H1 (cell line): ENCODE measurements at regions not wholly inside any gene's neighbourhood (a gene's known extent, or its start where the extent isn't known, plus 50 kb on each side); places are given as distances from the start of the nearest gene placed in this dataset.
A peak's percentile ranks its signal among the peaks of the same experiment; 100 is the strongest.

Experiments
- CTCF ChIA-PET: fragments of 300-600 bp; sonication (Branson Sonifier 250); formaldehyde crosslinking; loops from one replicate; lab custom pipeline; 2021; ENCODE audit not compliant: partially characterized antibody; lab: Charles Lee
- POLR2A ChIA-PET: fragments of 300-600 bp; sonication (Branson Sonifier 250); formaldehyde crosslinking; loops from one replicate; lab custom pipeline; 2021; ENCODE audit warnings: inconsistent platforms; ENCODE audit not compliant: partially characterized antibody; lab: Charles Lee
- DNase-seq, 2 experiments: peaks; one replicate each; pipeline versions ENCODE4 v3.0.0 to v3.0.0-alpha.2; 2010 to 2022; ENCODE audit warnings: low spot score in 2 of 2, low read depth in 1 of 2, mixed read lengths in 1 of 2
- FAIRE-seq: peaks from 2 replicates; lab custom pipeline; 2011; peaks lifted over from hg19 to GRCh38; lab: Jason Lieb, UNC
- H2AFZ ChIP-seq: 2 replicates; pipeline ENCODE4 v1.8.1; 2012; ENCODE audit warnings: low read length, inconsistent platforms
- H2AK5ac ChIP-seq: 2 replicates; pipeline ENCODE4 v1.6.1; 2013; ENCODE audit warnings: low read depth, low read length
- H2BK120ac ChIP-seq: replicated peaks from 2 replicates; pipeline ENCODE3; 2013; ENCODE audit warnings: low read depth, low read length, inconsistent platforms
- H2BK12ac ChIP-seq: 2 replicates; pipeline ENCODE4 v1.6.1; 2013; ENCODE audit warnings: low read depth, low read length
- H2BK15ac ChIP-seq: 2 replicates; pipeline ENCODE4 v1.6.1; 2013; ENCODE audit warnings: low read length
- H2BK20ac ChIP-seq: 2 replicates; pipeline ENCODE4 v1.6.1; 2013; ENCODE audit warnings: low read length
- H2BK5ac ChIP-seq: 2 replicates; pipeline ENCODE4 v1.6.1; 2013; ENCODE audit warnings: low read depth, low read length
- H3K14ac ChIP-seq: 2 replicates; pipeline ENCODE4 v1.6.1; 2013; ENCODE audit warnings: inconsistent platforms; ENCODE audit not compliant: insufficient read length
- H3K18ac ChIP-seq: 2 replicates; pipeline ENCODE4 v1.6.1; 2013; ENCODE audit warnings: low read length; ENCODE audit errors: extremely low read depth
- H3K23ac ChIP-seq: 2 replicates; pipeline ENCODE4 v1.6.1; 2013; ENCODE audit warnings: inconsistent platforms; ENCODE audit not compliant: insufficient read length
- H3K23me2 ChIP-seq: 2 replicates; pipeline ENCODE4 v1.6.1; 2013; ENCODE audit warnings: low read depth, low read length
- H3K27ac ChIP-seq: 2 replicates; pipeline ENCODE4 v1.6.1; 2011; ENCODE audit warnings: low read depth, low read length, inconsistent platforms
- H3K27me3 ChIP-seq, 4 experiments: replicated peaks in 1 of 4; 1 replicate in 1 of 4; 2 replicates in 3 of 4; pipeline versions ENCODE4 v1.6.1 to v1.8.1; 2011 to 2013; ENCODE audit warnings: low read length in 3 of 4, mild to moderate bottlenecking in 3 of 4, inconsistent platforms in 2 of 4, mixed read lengths in 2 of 4, moderate library complexity in 1 of 4; ENCODE audit not compliant: control insufficient read depth in 3 of 4, insufficient read depth in 3 of 4; ENCODE audit errors: extremely low read depth in 1 of 4
- H3K36me3 ChIP-seq, 4 experiments: 2 replicates each; pipeline versions ENCODE4 v1.6.1 to v1.8.1; 2011 to 2013; ENCODE audit warnings: mild to moderate bottlenecking in 4 of 4, low read length in 3 of 4, moderate library complexity in 2 of 4, control low read depth in 1 of 4, inconsistent platforms in 1 of 4; ENCODE audit not compliant: insufficient read depth in 4 of 4, control insufficient read depth in 2 of 4
- H3K4ac ChIP-seq: replicated peaks from 2 replicates; pipeline ENCODE3; 2013; ENCODE audit warnings: low read length, low read depth, mixed read lengths, inconsistent platforms; ENCODE audit not compliant: insufficient read length
- H3K4me1 ChIP-seq, 4 experiments: replicated peaks in 1 of 4; 1 replicate in 1 of 4; 2 replicates in 3 of 4; pipeline versions ENCODE4 v1.6.1 to v1.8.1; 2011 to 2013; ENCODE audit warnings: low read length in 3 of 4, inconsistent platforms in 2 of 4, mixed read lengths in 1 of 4; ENCODE audit not compliant: insufficient read depth in 4 of 4, control insufficient read depth in 3 of 4
- H3K4me2 ChIP-seq, 2 experiments: 2 replicates each; pipeline versions ENCODE4 v1.6.1 to v1.8.1; 2011 to 2013; ENCODE audit warnings: low read depth in 2 of 2, low read length in 2 of 2, control low read depth in 1 of 2, inconsistent platforms in 1 of 2, mild to moderate bottlenecking in 1 of 2; ENCODE audit not compliant: insufficient read depth in 1 of 2
- H3K4me3 ChIP-seq, 4 experiments: fragments of 200-600, 300-600 bp in 1 of 4; sonication (generic), shearing (Covaris generic), sonication (Bioruptor Twin) in 1 of 4; 2 replicates each; pipeline versions ENCODE4 v1.5.1 to v1.8.1; 2011 to 2016; ENCODE audit warnings: low read length in 4 of 4, low read depth in 3 of 4, control low read depth in 2 of 4, inconsistent platforms in 2 of 4, mild to moderate bottlenecking in 2 of 4, mixed read lengths in 1 of 4, moderate library complexity in 1 of 4; ENCODE audit not compliant: insufficient read depth in 2 of 4; ENCODE audit errors: extremely low read depth in 1 of 4
- H3K56ac ChIP-seq: replicated peaks from 2 replicates; pipeline ENCODE3; 2013; ENCODE audit warnings: low read depth, mild to moderate bottlenecking, mixed read lengths, low read length, inconsistent platforms; ENCODE audit not compliant: insufficient read length
- H3K79me1 ChIP-seq: 2 replicates; pipeline ENCODE4 v1.6.1; 2013; ENCODE audit warnings: low read depth, low read length, control low read depth
- H3K79me2 ChIP-seq, 2 experiments: 2 replicates each; pipeline versions ENCODE4 v1.6.1 to v1.8.1; 2012 to 2013; ENCODE audit warnings: low read length in 2 of 2, mild to moderate bottlenecking in 2 of 2, inconsistent platforms in 1 of 2; ENCODE audit not compliant: insufficient read depth in 2 of 2, control insufficient read depth in 1 of 2
- H3K9ac ChIP-seq, 4 experiments: replicated peaks in 1 of 4; 1 replicate in 1 of 4; 2 replicates in 3 of 4; pipeline versions ENCODE4 v1.6.1 to v1.8.1; 2011 to 2013; ENCODE audit warnings: low read depth in 3 of 4, low read length in 3 of 4, control low read depth in 2 of 4, mild to moderate bottlenecking in 2 of 4, moderate library complexity in 2 of 4, inconsistent platforms in 1 of 4; ENCODE audit errors: extremely low read depth in 1 of 4
- H3K9me3 ChIP-seq, 2 experiments: 2 replicates each; pipeline versions ENCODE4 v1.6.1 to v1.8.1; 2012 to 2013; ENCODE audit warnings: mild to moderate bottlenecking in 2 of 2, moderate library complexity in 2 of 2, control low read depth in 1 of 2, inconsistent platforms in 1 of 2, low read depth in 1 of 2, low read length in 1 of 2, mixed read lengths in 1 of 2; ENCODE audit not compliant: insufficient read depth in 2 of 2
- H4K20me1 ChIP-seq, 2 experiments: replicated peaks in 1 of 2; 2 replicates each; pipeline versions ENCODE3 to v1.8.1; 2011 to 2013; ENCODE audit warnings: inconsistent platforms in 2 of 2, low read length in 2 of 2, mild to moderate bottlenecking in 1 of 2; ENCODE audit not compliant: insufficient read depth in 2 of 2, control insufficient read depth in 1 of 2
- H4K5ac ChIP-seq: 2 replicates; pipeline ENCODE4 v1.6.1; 2013; ENCODE audit warnings: low read length, low read depth, mixed read lengths, inconsistent platforms; ENCODE audit not compliant: insufficient read length
- H4K8ac ChIP-seq: 2 replicates; pipeline ENCODE4 v1.8.0; 2013; ENCODE audit warnings: mild to moderate bottlenecking, moderate library complexity, low read length, inconsistent platforms; ENCODE audit not compliant: insufficient read depth; ENCODE audit errors: extremely low read depth
- H4K91ac ChIP-seq: replicated peaks from 2 replicates; pipeline ENCODE3; 2013; ENCODE audit warnings: low read length, mixed read lengths, inconsistent platforms; ENCODE audit not compliant: insufficient read length
- BRCA1 ChIP-seq: IDR thresholded peaks from 2 replicates; pipeline ENCODE4 v1.6.1; 2012; ENCODE audit warnings: low read depth, low read length, improper control_type of control experiment
- HDAC6 ChIP-seq: IDR thresholded peaks from one replicate; pipeline ENCODE4 v1.7.1; 2012; ENCODE audit warnings: low read depth, mild to moderate bottlenecking, inconsistent platforms, low read length, moderate library complexity
- KDM5A ChIP-seq: fragments of 200-600 bp; IDR thresholded peaks from 2 replicates; pipeline ENCODE4 v1.7.1; 2012; ENCODE audit warnings: mild to moderate bottlenecking, low read length, inconsistent platforms, mixed read lengths
- NANOG ChIP-seq: IDR thresholded peaks from 2 replicates; pipeline ENCODE4 v1.6.1; 2011; ENCODE audit warnings: low read length, low read depth, mild to moderate bottlenecking, inconsistent platforms; ENCODE audit not compliant: insufficient read depth, poor library complexity, severe bottlenecking
- RFX5 ChIP-seq: IDR thresholded peaks from 2 replicates; pipeline ENCODE4 v1.6.1; 2011; ENCODE audit warnings: low read depth, low read length, improper control_type of control experiment, borderline replicate concordance
- RXRA ChIP-seq: IDR thresholded peaks from 2 replicates; pipeline ENCODE4 v1.6.1; 2011; ENCODE audit warnings: low read depth, mild to moderate bottlenecking, low read length, moderate library complexity; ENCODE audit not compliant: insufficient read depth
- TAF7 ChIP-seq: optimal IDR thresholded peaks from 2 replicates; pipeline ENCODE3; 2011; ENCODE audit warnings: low read depth, mild to moderate bottlenecking, inconsistent platforms, low read length, moderate library complexity, borderline replicate concordance
- WGBS, 2 experiments: shearing (Covaris generic) in 1 of 2; methylation state at CpG; one replicate each; pipeline versions ENCODE4 v1.1.6 to v1.1.7; 2013 to 2015; ENCODE audit warnings: low lambda C conversion rate in 2 of 2, mixed read lengths in 2 of 2, inconsistent platforms in 1 of 2, low coverage in 1 of 2, missing lambda C conversion rate in 1 of 2; ENCODE audit not compliant: insufficient replicate concordance in 2 of 2, insufficient coverage in 1 of 2, insufficient read length in 1 of 2; ENCODE audit errors: extremely low coverage in 1 of 2, missing lambda C conversion rate in 1 of 2; 5-methylcytosine and 5-hydroxymethylcytosine counted together

GRCh38 chr16:85284141-85284817 is 172.0 kb upstream of the CIBAR2 start:
- Histone ChIP-seq H3K36me3 (no peaks in the 10 kb centered on the region), H3K4ac (peak overlapping the region; percentile 47), H2BK5ac (peak overlapping the region; percentile 52; the same call in 1 of the 2 replicates), H3K27me3 (no peaks in the 10 kb centered on the region), H3K79me1 (no peaks in the 10 kb centered on the region), H4K20me1 (peaks cover 3 to 19% of the 10 kb centered on the region in 2 experiments), H3K23ac (no peak overlapping the region), H3K56ac (no peak overlapping the region), H3K9ac (no peak overlapping the region), H3K18ac (no peak overlapping the region), H2AK5ac (no peak overlapping the region), H2BK15ac (no peak overlapping the region), H3K79me2 (no peaks in the 10 kb centered on the region), H3K4me2 (no peak overlapping the region), H4K5ac (no peak overlapping the region), H3K14ac (no peak overlapping the region), H3K4me1 (peaks cover 0 to 3% (median 1%) of the 10 kb centered on the region in 4 experiments; a peak in 2 of 7 replicates), H2BK120ac (no peak overlapping the region), H4K8ac (peak overlapping the region; percentile 41; the same call in 1 of the 2 replicates), H2AFZ (no peak overlapping the region), H3K23me2 (0 out of 2 replicates have a peak, but pooled peaks cover 1% of the 10 kb centered on the region), H4K91ac (no peak overlapping the region), H3K9me3 (no peaks in the 10 kb centered on the region), H2BK12ac (no peak overlapping the region), H3K27ac (no peak overlapping the region), H3K4me3 (no peak overlapping the region), H2BK20ac (no peak overlapping the region)
- ChIA-PET POLR2A (no interaction called here), CTCF (interaction anchor here (0.5 to 15.8 kb wide), 17 partner anchors 6 to 207 kb away, joined by 3 to 165 read pairs (median 3); no protein-coding TSS in a partner anchor)
- 83% methylated on average over 35 of the region's 38 CpGs; no CpG with 5 or more reads in 1 of the 2 experiments for WGBS, 2 experiments
- FAIRE-seq (no peak), DNase-seq (no peak)
- TF ChIP-seq RXRA: no peak
- no peak for TF ChIP-seq NANOG
- TF ChIP-seq BRCA1: no peak
- TF ChIP-seq TAF7: no peak
- TF ChIP-seq HDAC6: no peak
- no peak for TF ChIP-seq KDM5A
- no peak for TF ChIP-seq RFX5
